MM.1S (cell line): ENCODE measurements at regions not wholly inside any gene's neighbourhood (a gene's known extent, or its start where the extent isn't known, plus 50 kb on each side); places are given as distances from the start of the nearest gene placed in this dataset.

Experiments used
- DNase-seq: peaks from one replicate; pipeline ENCODE4 v3.0.0-alpha.2; 2015
- H2AFZ ChIP-seq: fragments of 300-600 bp; sonication (generic); 2 replicates; pipeline ENCODE4 v1.6.0; 2016; ENCODE audit warnings: antibody characterized with exemption, low read length
- H3F3A ChIP-seq: fragments of 300-600 bp; sonication (generic); 2 replicates; pipeline ENCODE4 v1.6.1; 2016; ENCODE audit warnings: mild to moderate bottlenecking, antibody characterized with exemption, low read length, moderate library complexity, mixed read lengths; ENCODE audit not compliant: insufficient read depth
- H3K27ac ChIP-seq: fragments of 300-600 bp; sonication (generic); 2 replicates; pipeline ENCODE4 v1.5.1; 2016; ENCODE audit warnings: mild to moderate bottlenecking, low read length
- H3K27me3 ChIP-seq: fragments of 300-600 bp; sonication (generic); replicated peaks from 2 replicates; pipeline ENCODE4 v1.6.0; 2016; ENCODE audit warnings: low read length; ENCODE audit not compliant: insufficient read depth
- H3K36me3 ChIP-seq: fragments of 300-600 bp; sonication (generic); replicated peaks from 2 replicates; pipeline ENCODE4 v1.6.1; 2016; ENCODE audit warnings: mild to moderate bottlenecking, low read length, mixed read lengths; ENCODE audit not compliant: insufficient read depth
- H3K4me1 ChIP-seq: fragments of 300-600 bp; sonication (generic); 2 replicates; pipeline ENCODE4 v1.6.1; 2016; ENCODE audit warnings: low read length, mixed read lengths
- H3K4me2 ChIP-seq: fragments of 300-600 bp; sonication (generic); 2 replicates; pipeline ENCODE4 v1.6.0; 2016; ENCODE audit warnings: low read depth, low read length
- H3K4me3 ChIP-seq: fragments of 300-600 bp; sonication (generic); 2 replicates; pipeline ENCODE4 v1.5.1; 2016; ENCODE audit warnings: low read length, mixed read lengths
- H3K79me2 ChIP-seq: fragments of 300-600 bp; sonication (generic); 2 replicates; pipeline ENCODE4 v1.6.1; 2016; ENCODE audit warnings: mixed run types, low read length, mixed read lengths
- H3K9ac ChIP-seq: fragments of 300-600 bp; sonication (generic); 2 replicates; pipeline ENCODE4 v1.6.1; 2016; ENCODE audit warnings: low read length, mixed read lengths
- H3K9me2 ChIP-seq: fragments of 300-600 bp; sonication (generic); replicated peaks from 2 replicates; pipeline ENCODE4 v1.6.1; 2016; ENCODE audit warnings: mild to moderate bottlenecking, low read length, mixed read lengths; ENCODE audit not compliant: insufficient read depth
- H3K9me3 ChIP-seq: fragments of 300-600 bp; sonication (generic); replicated peaks from 2 replicates; pipeline ENCODE4 v1.6.1; 2016; ENCODE audit warnings: mild to moderate bottlenecking, low read length, mixed read lengths; ENCODE audit not compliant: insufficient read depth
- H4K20me1 ChIP-seq: fragments of 300-600 bp; sonication (generic); 2 replicates; pipeline ENCODE4 v1.6.1; 2016; ENCODE audit warnings: mild to moderate bottlenecking, low read length, moderate library complexity, mixed read lengths; ENCODE audit not compliant: insufficient read depth
- EZH2 ChIP-seq: fragments of 300-600 bp; sonication (generic); optimal IDR thresholded peaks from 2 replicates; pipeline ENCODE3; 2017; ENCODE audit warnings: low read depth, mild to moderate bottlenecking, antibody characterized with exemption, low read length, mixed read lengths
- EZH2phosphoT487 ChIP-seq: fragments of 300-600 bp; sonication (generic); IDR thresholded peaks from 2 replicates; pipeline ENCODE4 v1.6.1; 2018; ENCODE audit warnings: antibody characterized with exemption, low read length
- TF ChIP-seq, protein P1 (sequence below): fragments of 300-600 bp; sonication (generic); IDR thresholded peaks from 2 replicates; pipeline ENCODE4 v1.5.1; 2016; ENCODE audit warnings: antibody characterized with exemption, low read length, mixed read lengths

- no peak for TF ChIP-seq EZH2
- TF ChIP-seq EZH2phosphoT487: no peak
- TF ChIP-seq, protein P1, sequence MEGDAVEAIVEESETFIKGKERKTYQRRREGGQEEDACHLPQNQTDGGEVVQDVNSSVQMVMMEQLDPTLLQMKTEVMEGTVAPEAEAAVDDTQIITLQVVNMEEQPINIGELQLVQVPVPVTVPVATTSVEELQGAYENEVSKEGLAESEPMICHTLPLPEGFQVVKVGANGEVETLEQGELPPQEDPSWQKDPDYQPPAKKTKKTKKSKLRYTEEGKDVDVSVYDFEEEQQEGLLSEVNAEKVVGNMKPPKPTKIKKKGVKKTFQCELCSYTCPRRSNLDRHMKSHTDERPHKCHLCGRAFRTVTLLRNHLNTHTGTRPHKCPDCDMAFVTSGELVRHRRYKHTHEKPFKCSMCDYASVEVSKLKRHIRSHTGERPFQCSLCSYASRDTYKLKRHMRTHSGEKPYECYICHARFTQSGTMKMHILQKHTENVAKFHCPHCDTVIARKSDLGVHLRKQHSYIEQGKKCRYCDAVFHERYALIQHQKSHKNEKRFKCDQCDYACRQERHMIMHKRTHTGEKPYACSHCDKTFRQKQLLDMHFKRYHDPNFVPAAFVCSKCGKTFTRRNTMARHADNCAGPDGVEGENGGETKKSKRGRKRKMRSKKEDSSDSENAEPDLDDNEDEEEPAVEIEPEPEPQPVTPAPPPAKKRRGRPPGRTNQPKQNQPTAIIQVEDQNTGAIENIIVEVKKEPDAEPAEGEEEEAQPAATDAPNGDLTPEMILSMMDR: no peak
- no peaks in the 10 kb centered on the region for H3K36me3 ChIP-seq
- no peak overlapping the region for H3K27ac ChIP-seq
- DNase-seq: no peak
- no peaks in the 10 kb centered on the region for H3F3A ChIP-seq
- H3K9me3 ChIP-seq: no peaks in the 10 kb centered on the region
- no peaks in the 10 kb centered on the region for H3K4me1 ChIP-seq
- no peaks in the 10 kb centered on the region for H3K79me2 ChIP-seq
- H3K4me3 ChIP-seq: no peak overlapping the region
- no peaks in the 10 kb centered on the region for H3K9me2 ChIP-seq
- H3K9ac ChIP-seq: no peak overlapping the region
- H3K4me2 ChIP-seq: no peak overlapping the region
- H2AFZ ChIP-seq: no peak overlapping the region
- no peaks in the 10 kb centered on the region for H4K20me1 ChIP-seq
- no peaks in the 10 kb centered on the region for H3K27me3 ChIP-seq
These were observed 604.5 kb downstream of the VRK1 start for GRCh38 chr14:97401714-97402113.

- H3K4me1 ChIP-seq: no peaks in the 10 kb centered on the region
- no peak overlapping the region for H2AFZ ChIP-seq
- no peak overlapping the region for H3K4me3 ChIP-seq
- TF ChIP-seq, protein P1: no peak
- TF ChIP-seq EZH2: no peak
- TF ChIP-seq EZH2phosphoT487: no peak
- H3K36me3 ChIP-seq: no peaks in the 10 kb centered on the region
- H3K9me3 ChIP-seq: no peaks in the 10 kb centered on the region
- no peaks in the 10 kb centered on the region for H4K20me1 ChIP-seq
- no peak overlapping the region for H3K4me2 ChIP-seq
- no peaks in the 10 kb centered on the region for H3K79me2 ChIP-seq
- H3K27me3 ChIP-seq: no peaks in the 10 kb centered on the region
- H3K9ac ChIP-seq: no peak overlapping the region
- no peaks in the 10 kb centered on the region for H3K9me2 ChIP-seq
- H3F3A ChIP-seq: no peaks in the 10 kb centered on the region
- H3K27ac ChIP-seq: no peak overlapping the region
- no peak for DNase-seq
These were observed 605.1 kb downstream of the VRK1 start for GRCh38 chr14:97402279-97402678.

GRCh38 chr14:97407701-97408407 is 610.7 kb downstream of the VRK1 start:
- Histone ChIP-seq H3K79me2 (no peaks in the 10 kb centered on the region), H3K4me2 (no peak overlapping the region), H2AFZ (no peak overlapping the region), H3K36me3 (no peaks in the 10 kb centered on the region), H3F3A (no peaks in the 10 kb centered on the region), H3K9ac (no peak overlapping the region), H3K9me2 (no peaks in the 10 kb centered on the region), H3K4me1 (no peaks in the 10 kb centered on the region), H4K20me1 (no peaks in the 10 kb centered on the region), H3K9me3 (no peaks in the 10 kb centered on the region), H3K27ac (no peak overlapping the region), H3K4me3 (no peak overlapping the region), H3K27me3 (no peaks in the 10 kb centered on the region)
- DNase-seq: no peak
- TF ChIP-seq EZH2 (no peak), EZH2phosphoT487 (no peak)
- TF ChIP-seq, protein P1: no peak
